SK-MEL-5 (cell line): ENCODE measurements at regions not wholly inside any gene's neighbourhood (a gene's known extent, or its start where the extent isn't known, plus 50 kb on each side); places are given as distances from the start of the nearest gene placed in this dataset.
"Not testable (repeated sequence)": the region's sequence is repeated elsewhere in the genome, so short reads cannot be mapped to it uniquely, and the experiment has no call there.

ENCODE experiments used
- DNase-seq: peaks from one replicate; pipeline ENCODE4 v3.0.0-alpha.2; 2016; ENCODE audit warnings: low read depth, low spot score
- in situ Hi-C: cut with HindIII; loops from 2 replicates; pipeline ENCODE4 v1.10.0; 2016; ENCODE audit warnings: low sequenced_read_pairs, high pct_unique_total_duplicates, low pct_unique_long_range_greater_than_20kb
- small RNA-seq, 2 experiments: library from RNA; depleted of rRNA; stranded (forward); fragments of <200 nt; gene quantifications; one replicate each; pipeline ENCODE3, GENCODE V24; 2014

GRCh38 chr16:32084656-32085401 is 168.3 kb upstream of the TP53TG3D start:
- in situ Hi-C loops, DNase-seq: not testable (repeated sequence)

DNA sequence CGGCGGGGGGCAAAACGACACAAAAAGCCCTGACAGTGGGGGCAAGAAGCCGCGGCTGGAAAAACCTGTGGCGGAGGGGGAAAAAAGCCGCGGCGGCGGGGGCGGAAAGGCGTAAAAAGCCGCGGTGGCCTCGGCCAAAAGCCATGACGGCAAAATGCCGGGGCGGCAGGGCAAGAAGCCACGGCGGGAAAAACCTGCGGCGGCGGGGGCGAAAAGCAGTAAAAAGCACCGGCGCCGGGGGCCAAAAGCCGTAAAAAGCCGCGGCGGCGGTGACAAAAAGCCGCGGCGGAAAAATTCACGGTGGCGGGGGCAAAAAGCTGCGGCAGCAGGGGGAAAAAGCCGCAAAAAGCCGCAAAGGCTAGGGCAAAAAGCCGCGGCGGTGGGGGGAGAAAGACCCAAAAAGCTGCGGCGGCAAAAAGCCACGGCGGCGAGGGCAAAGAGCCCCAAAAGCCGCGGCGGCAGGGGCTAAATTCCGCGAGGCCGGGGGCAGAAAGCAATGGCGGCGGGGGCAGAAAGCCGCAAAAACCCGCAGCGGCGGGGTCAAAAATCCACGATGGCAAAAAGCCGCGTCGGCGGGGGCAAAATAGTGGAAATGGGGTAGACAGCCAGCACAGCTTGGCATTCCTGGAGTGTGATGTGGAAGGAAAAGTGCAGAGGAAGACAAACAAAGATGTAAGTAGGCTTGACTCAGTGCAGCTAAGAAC is 167.5 kb upstream of the TP53TG3D start:
- DNase-seq, in situ Hi-C loops: not testable (repeated sequence)

DNA sequence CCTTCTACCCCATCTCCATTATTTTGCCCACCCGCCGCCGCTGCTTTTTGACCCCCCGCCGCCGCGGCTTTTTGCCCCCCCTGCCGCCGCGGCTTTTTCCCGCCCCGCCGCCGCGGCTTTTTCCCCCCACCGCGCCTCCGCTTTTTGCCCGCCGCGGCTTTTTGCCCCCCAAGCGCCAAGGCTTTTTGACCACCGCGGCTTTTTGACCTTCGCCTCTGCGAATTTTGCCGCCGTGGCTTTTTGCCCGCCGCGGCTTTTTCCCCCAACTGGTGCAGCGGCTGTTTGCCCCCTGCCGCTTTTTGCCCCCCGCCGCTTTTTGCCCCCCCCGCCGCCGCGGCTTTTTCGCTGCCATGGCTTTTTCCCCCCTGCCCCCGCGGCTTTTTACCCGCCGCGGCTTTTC is 137.5 kb upstream of the TP53TG3D start:
- DNase-seq, in situ Hi-C loops: not testable (repeated sequence)

GRCh38 chr16:32116080-32116479 is 137.0 kb upstream of the TP53TG3D start:
- in situ Hi-C loops = no loop called here
- DNase-seq = no peak

GRCh38 chr16:32116533-32116932 is 136.6 kb upstream of the TP53TG3D start:
- DNase-seq, in situ Hi-C loops: not testable (repeated sequence)

DNA sequence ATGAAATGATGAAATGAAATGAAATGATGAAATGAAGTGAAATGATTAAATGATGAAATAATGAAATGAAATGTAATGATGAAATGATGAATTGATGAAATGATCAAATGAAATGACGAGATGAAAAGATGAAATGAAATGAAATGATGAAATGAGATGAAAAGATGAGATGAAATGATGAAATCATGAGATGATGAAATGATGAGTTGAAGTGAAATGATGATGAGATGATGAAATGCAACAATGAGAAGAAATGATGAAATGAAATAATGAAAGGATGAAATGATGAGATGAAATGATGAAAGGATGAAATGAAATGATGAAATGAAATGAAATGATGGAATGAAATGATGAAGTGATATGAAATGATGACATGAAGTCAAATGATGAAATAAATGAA is 132.7 kb upstream of the TP53TG3D start:
- DNase-seq, in situ Hi-C loops: not testable (repeated sequence)

- in situ Hi-C loops = not testable (repeated sequence)
Observed at GRCh38 chr16:32120779-32121178, 132.3 kb upstream of the TP53TG3D start.

DNA sequence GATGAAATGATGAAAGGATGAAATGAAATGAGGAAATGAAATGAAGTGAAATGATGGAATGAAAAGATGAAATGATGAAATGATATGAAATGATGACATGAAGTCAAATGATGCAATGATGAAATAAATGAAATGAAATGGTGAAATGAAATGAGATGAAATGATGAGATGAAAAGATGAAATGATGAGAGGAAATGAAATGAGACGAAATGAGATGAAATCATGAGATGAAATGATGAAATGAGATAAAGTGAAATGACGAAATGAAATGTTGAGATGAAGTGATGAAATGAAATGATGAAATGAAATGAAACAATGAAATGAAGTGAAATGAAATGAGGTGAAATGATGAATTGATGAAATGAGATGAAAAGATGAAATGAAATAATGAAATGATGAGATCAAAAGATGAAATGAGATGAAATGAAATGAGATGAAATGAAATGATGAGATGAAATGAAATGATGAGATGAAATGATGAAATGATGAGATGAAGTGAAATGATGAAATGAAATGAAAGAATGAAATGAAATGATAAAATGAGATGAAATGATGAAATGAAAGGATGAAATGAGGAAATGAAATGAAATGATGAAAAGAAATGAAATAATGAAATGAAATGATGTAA is 131.7 kb upstream of the TP53TG3D start:
- DNase-seq, in situ Hi-C loops: not testable (repeated sequence)

More at GRCh38 chr16:32120779-32121178, 132.3 kb upstream of the TP53TG3D start:
- not testable (repeated sequence) for DNase-seq

GRCh38 chr16:32152434-32152833 is 100.7 kb upstream of the TP53TG3D start:
- DNase-seq, in situ Hi-C loops: not testable (repeated sequence)

DNA sequence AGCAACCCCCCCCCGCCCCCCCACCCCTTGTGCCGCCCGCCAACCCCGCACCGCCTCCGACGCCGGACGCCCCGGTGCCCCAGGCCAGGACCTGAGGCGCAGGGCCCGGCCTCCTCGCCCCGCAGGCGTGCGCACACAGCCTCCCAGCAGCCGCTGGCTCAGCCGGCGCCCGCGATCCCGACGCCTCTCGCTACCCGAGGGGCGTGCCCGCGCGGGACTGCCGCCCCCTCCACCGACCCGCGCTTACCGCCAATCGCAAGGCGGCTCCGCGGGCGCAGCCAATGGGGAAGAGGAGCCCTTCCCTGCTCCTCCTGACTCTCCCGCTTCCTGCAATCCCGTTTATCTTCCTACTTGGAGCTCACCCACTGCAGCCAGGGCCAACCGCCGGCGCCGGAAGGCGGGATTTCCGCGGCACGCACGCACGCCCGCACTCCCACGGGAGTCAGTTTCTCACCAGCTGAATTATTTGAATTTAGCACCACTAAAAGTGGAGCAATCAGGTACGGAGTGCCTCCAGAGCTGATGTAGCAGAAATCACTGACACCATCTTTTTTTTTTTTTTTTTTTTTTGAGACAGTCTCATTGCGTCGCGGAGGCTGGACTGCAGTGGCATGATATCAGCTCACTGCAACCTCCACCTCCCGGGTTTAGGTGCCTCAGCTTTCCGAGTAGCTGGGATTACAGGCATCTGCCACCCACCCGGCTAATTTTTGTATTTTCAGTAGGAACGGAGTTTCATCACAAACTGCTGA is 65.0 kb upstream of the TP53TG3D start:
- DNase-seq, in situ Hi-C loops: not testable (repeated sequence)

- in situ Hi-C loops = not testable (repeated sequence)
Observed at GRCh38 chr16:32202585-32202984, 50.5 kb upstream of the TP53TG3D start.

More at GRCh38 chr16:32202585-32202984, 50.5 kb upstream of the TP53TG3D start:
- not testable (repeated sequence) for DNase-seq

Small RNA genes lying in the stretch of these regions (small RNA-seq; reads per million reads assigned to genes)
- gene AC133485.4 (0 reads per million in 2 experiments), gene AC142381.2 (0 to 0.14 reads per million in 2 experiments), gene IGHV1OR16-3 (0 reads per million in 2 experiments), gene IGHV3OR16-9 (0 reads per million in 2 experiments)
